Muscle of back (tissue), 3 donors: ENCODE measurements at regions not wholly inside any gene's neighbourhood (a gene's known extent, or its start where the extent isn't known, plus 50 kb on each side); places are given as distances from the start of the nearest gene placed in this dataset.
"Not testable (repeated sequence)": the region's sequence is repeated elsewhere in the genome, so short reads cannot be mapped to it uniquely, and the experiment has no call there.

Experiments
- DNase-seq, 3 donors: peaks; one replicate each; pipeline versions ENCODE4 v3.0.0 to v3.0.0-alpha.2; 2013

DNA sequence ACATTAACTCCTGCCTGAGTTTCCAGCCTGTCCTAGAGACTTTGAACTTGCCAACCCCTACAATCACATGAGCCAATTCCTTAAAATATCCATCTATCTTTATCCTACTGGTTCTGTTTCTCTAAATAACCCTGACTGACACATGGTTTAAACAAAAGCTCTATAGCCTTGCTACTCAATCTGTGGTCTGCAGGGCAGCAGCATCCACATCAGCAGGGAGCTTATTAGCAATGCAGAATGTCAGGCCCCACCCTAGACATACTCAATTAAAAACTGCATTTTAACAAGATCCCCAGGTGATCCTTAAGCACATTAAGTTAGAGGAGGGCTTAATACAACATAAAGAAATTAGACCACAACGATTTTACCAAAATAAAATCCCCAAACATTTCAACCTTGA lies 108.3 kb upstream of the CPSF6 start:
- DNase-seq, result no peak

DNA sequence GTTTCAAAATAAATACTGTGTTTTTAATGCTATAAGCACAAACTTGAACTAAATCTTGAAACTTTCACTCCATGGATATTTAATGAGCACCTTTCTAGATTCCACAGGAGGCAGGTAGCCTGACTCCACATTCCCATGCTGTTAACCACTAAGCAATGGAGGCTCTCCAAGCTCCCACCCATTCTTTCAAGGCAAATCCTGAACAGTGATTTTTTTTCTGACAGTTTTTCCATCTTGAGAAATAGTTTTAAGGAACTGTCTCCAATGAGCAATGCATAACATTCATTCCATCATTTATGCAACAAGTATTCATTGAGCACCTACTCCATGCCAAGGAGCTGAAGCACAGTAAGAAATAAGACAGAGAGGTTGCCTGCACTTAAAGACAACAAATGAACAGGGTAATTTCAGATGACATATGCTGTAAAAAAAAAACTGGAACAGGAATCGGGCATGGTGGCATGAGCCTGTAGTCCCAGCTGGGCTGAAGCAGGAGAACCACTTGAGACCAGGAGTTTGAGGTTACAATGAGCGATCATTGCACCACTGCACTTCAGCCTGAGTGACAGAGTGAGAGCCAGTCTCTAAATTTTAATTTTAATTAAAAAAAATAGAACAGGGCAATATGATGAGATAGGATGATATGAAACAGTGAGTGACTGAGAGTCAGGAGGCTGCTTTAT lies 102.3 kb upstream of the CPSF6 start:
- no peak for DNase-seq

GRCh38 chr12:69141074-69141473 lies 98.3 kb upstream of the CPSF6 start:
- no peak for DNase-seq

GRCh38 chr12:69149270-69149669 lies 90.1 kb upstream of the CPSF6 start:
- DNase-seq, result peak in 1 of 3 donors; percentile 39

- no peak for DNase-seq
Measured at GRCh38 chr12:69150083-69150795, 89.1 kb upstream of the CPSF6 start.

- no peak for DNase-seq
Measured at GRCh38 chr12:69150796-69151127, 88.6 kb upstream of the CPSF6 start.

- no peak for DNase-seq
Measured at GRCh38 chr12:69151254-69151764, 88.1 kb upstream of the CPSF6 start.

GRCh38 chr12:69154585-69155363 lies 84.6 kb upstream of the CPSF6 start:
- DNase-seq, result peak; percentile 42 to 69 (median 64)

- DNase-seq, result peak; percentile 57 to 85 (median 71)
Measured at GRCh38 chr12:69157023-69157655, 82.2 kb upstream of the CPSF6 start.

DNA sequence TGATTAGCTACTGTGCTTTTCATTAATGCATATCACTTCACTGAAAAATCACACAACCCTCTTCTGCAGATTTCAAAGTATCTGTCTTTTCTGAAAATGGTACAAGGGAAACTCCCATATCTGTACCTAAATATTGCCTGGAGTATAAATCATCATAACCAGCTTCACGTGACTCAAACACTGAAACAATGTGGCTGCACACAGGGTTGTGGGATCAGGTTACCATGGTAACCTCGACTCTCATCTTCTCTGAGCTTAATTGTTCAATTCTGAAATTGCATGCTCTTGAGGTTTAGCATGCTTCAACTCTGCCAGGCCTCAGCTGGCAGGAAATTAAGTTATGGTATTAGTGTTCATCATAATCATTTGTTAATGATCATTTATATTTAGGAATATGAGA lies 77.5 kb upstream of the CPSF6 start:
- no peak for DNase-seq

DNA sequence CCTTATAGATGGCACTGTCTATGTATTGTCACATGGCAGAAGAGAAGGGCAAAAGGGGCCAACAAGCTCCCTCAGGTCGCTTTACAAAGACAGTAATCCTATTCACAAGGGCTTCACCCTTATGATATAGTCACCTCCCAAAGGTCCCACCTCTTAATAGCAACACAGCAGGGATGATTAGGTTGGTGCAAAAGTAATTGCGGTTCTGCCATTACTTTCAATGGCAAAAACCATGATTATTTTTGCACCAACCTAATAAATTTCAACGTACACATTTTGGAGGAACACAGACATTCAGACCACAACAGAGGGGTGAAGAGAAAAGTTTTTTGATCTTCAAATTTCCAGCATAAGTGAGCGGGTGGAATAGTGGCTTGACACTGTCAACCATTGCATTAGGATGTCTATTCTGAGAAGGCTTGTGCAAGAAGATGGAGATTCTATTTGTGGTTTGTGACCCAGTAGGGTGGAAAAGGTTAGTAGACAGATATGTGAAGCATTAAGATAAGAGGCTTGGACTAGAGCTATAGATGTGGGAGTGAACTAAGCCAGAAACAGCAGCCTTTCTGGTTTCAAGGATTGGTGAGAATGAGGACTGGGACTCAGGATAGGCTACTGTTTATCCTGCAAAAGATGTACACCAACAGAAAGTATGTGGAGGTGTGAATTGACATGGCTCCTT lies 75.5 kb upstream of the CPSF6 start:
- no peak for DNase-seq

GRCh38 chr12:69167648-69168165 lies 71.7 kb upstream of the CPSF6 start:
- DNase-seq, result no peak

DNA sequence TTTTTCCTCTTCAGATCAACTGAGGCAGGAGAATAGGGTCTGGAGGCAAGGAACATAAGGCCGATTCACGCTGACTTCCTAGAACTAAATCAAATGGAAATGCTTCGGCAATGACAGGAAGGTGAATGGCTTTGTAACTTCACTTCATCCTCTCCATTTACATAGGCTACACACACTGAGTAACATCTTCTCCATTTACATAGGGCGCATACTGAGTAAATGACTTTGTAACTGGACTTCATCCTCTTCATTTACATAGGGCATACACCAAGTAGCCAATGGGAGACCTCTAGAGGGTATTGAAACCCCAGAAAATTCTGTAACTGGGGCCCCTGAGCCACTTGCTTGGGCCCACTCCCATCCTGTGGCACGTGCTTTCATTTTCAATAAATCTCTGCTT lies 71.0 kb upstream of the CPSF6 start:
- DNase-seq, result no peak

DNA sequence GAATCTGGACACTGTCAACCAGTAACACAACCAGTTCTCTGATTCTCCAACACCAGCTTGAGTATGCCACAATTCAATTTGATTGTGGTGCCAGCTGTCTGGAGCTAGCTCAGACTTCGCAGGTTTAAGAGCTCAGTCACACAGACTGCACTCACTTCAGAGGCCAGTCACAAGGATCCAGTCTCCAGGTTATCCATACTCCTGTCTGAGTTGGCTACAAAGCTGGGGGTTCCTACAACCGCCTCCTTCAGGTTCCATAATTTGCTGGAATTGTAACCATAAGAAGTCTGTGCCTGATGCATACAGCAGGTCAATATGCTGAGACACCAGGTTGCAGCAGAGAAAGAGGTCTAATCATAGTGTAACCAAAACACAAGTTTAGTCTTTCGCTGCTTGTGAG lies 70.5 kb upstream of the CPSF6 start:
- no peak for DNase-seq

GRCh38 chr12:69170293-69170692 lies 69.1 kb upstream of the CPSF6 start:
- no peak for DNase-seq

- DNase-seq, result no peak
Measured at GRCh38 chr12:69171881-69172280, 67.5 kb upstream of the CPSF6 start.

- DNase-seq, result no peak
Measured at GRCh38 chr12:69172491-69172890, 66.9 kb upstream of the CPSF6 start.

DNA sequence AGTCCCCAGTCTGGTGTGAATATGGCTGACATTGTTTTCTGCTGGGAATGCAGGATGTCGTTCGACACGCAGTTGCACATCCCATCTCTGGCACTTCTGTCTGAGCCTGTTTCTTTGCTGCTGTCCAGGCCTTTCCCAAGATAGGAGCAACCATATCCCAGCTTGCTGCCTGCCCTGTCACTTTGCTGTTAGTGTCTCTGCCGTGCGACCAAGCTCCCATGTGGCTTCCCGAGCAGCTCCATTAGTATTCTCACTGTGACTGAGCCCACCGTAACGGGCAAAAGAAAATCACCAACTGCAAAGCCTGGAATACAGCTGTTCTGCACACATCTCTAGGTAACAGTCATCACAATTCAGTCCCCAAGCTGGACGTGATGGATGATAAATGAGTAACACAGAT lies 66.0 kb upstream of the CPSF6 start:
- DNase-seq, result no peak

- DNase-seq, result no peak
Measured at GRCh38 chr12:69179786-69180185, 59.6 kb upstream of the CPSF6 start.

DNA sequence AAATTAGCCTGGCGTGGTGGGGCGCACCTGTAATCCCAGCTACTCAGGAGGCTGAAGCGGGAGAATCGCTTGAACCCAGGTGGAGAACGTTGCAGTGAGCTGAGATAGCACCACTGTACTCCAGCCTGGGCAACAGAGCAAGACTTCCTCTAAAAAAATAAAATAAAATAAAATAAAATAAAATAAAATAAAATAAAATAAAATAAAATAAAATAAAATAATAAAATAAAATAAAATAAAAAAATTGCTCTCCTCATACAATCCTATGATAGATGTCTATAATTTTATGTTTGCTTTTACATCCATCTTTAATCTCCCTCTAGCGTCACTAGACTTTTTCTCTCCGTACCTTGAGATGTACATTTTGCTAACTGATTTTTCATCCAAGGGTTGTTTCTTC lies 51.8 kb upstream of the CPSF6 start:
- not testable (repeated sequence) for DNase-seq

DNA sequence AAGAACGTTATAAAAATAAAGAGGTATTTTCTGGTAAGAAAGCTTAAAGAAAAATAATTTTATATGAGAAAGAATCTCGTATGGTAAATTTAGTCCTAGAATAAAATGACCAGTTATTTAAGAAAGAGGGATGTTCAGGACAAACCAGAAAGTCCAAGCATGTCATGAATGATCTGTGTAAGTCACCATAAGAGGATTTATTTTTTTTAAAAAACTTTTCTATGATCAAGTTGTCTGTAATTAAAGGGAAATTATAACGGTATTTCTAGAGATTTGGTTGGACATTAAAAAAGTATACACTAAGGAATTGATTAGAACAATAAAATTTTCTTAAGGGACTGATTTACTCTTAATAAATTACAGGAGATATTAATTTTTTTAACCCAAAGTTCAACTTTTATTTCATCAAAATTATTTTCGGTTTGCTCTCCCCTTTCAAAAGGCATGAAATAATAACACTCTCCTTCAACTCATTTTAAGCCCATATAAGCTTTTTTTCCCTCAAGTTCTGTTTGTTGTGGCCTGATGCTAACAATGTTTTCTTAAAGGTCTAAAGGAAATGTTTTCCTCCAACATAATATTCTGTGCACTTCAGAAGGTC lies 49.9 kb upstream of the CPSF6 start:
- DNase-seq, result no peak
